ENCODE measurements at regions not wholly inside any gene's neighbourhood (a gene's known extent, or its start where the extent isn't known, plus 50 kb on each side); places are given as distances from the start of the nearest gene placed in this dataset.

GRCh38 chr21:19759836-19760235, 1238.4 kb upstream of the NCAM2 start:
- TF ChIP-seq POLR2A (IDR thresholded peaks at IDR 0.05; ENCODE audit: low read length): no peak
- TF ChIP-seq GATA1 (IDR thresholded peaks at IDR 0.05; ENCODE audit: low read depth, low read length): no peak
